ENCODE measurements at regions not wholly inside any gene's neighbourhood (a gene's known extent, or its start where the extent isn't known, plus 50 kb on each side); places are given as distances from the start of the nearest gene placed in this dataset.
A peak's percentile ranks its signal among the peaks of the same experiment; 100 is the strongest.

- no peaks in the 10 kb centered on the region for H3K36me3 ChIP-seq (ENCODE audit: control insufficient read depth, insufficient read depth, low read length)
- no peak overlapping the region for H2AFZ ChIP-seq (replicated peaks; ENCODE audit: low read length, poor library complexity)
- in situ Hi-C loops (cut with MboI; ENCODE audit: low sequenced_read_pairs) (no loop called here), intact Hi-C loops (cut with micrococcal nuclease) (no loop called here), dilution Hi-C loops (cut with HindIII; ENCODE audit: low sequenced_read_pairs, unreplicated experiment) (no loop called here)
- no peak overlapping the region for H3K4ac ChIP-seq (ENCODE audit: low read depth, low read length)
- DNase-seq: peak; percentile 23
- no peak overlapping the region for H2BK15ac ChIP-seq (ENCODE audit: low read depth, low read length)
- H4K8ac ChIP-seq (ENCODE audit: low read depth in 2 of 2, low read length in 2 of 2): no peak overlapping the region
- ATAC-seq (ENCODE audit: low read depth): 0 out of 2 replicates have a peak, but pooled peaks have one; percentile 48
- H3K4me3 ChIP-seq (ENCODE audit: insufficient read depth, low read depth, low read length): no peak overlapping the region
- no peak overlapping the region for H2BK20ac ChIP-seq (ENCODE audit: low read depth, low read length)
- ChIA-PET CTCF (interaction anchor here (0.6 kb wide), 1 partner anchor 8 kb away, joined by 4 read pairs; no protein-coding TSS in a partner anchor), POLR2A (ENCODE audit: unreplicated experiment) (no interaction called here)
- H2BK5ac ChIP-seq (ENCODE audit: low read depth, low read length, poor library complexity, severe bottlenecking): no peak overlapping the region
- no peaks in the 10 kb centered on the region for H3K9me3 ChIP-seq (ENCODE audit: control insufficient read depth, insufficient read depth, low read length)
- H2BK120ac ChIP-seq (ENCODE audit: low read depth, low read length): no peak overlapping the region
- H4K91ac ChIP-seq (ENCODE audit: insufficient read depth, low read depth, low read length): no peak overlapping the region
- no peaks in the 10 kb centered on the region for H3K79me1 ChIP-seq (ENCODE audit: low read depth in 1 of 2, low read length in 2 of 2)
- no peak overlapping the region for H2AK5ac ChIP-seq (ENCODE audit: low read depth, low read length)
- H3K27ac ChIP-seq (ENCODE audit: insufficient read depth, low read length): no peak overlapping the region
- H3K14ac ChIP-seq (replicated peaks; ENCODE audit: low read depth, low read length): no peak overlapping the region
- H2AK9ac ChIP-seq (replicated peaks; ENCODE audit: low read depth, low read length, poor library complexity): no peak overlapping the region
- no peak overlapping the region for H3K23ac ChIP-seq (ENCODE audit: low read depth, low read length)
- no peaks in the 10 kb centered on the region for H3K4me1 ChIP-seq (ENCODE audit: control insufficient read depth, insufficient read depth, low read length)
- no CpG with 5 or more reads among the region's 1 CpG for WGBS, 2 experiments (ENCODE audit: extremely low coverage in 2 of 2, insufficient read length in 1 of 2)
- H3K9ac ChIP-seq (ENCODE audit: low read depth, low read length): no peak overlapping the region
- no peak overlapping the region for H3K4me2 ChIP-seq (ENCODE audit: low read depth, low read length)
- no peaks in the 10 kb centered on the region; the same call in 1 of the 2 replicates for H3K27me3 ChIP-seq (ENCODE audit: control insufficient read depth, insufficient read depth, low read length)
- TF ChIP-seq RFX5 (IDR thresholded peaks at IDR 0.05; ENCODE audit: low read depth, low read length) (no peak), ELK1 (IDR thresholded peaks at IDR 0.05; ENCODE audit: borderline replicate concordance, low read depth, low read length) (no peak), CHD1 (IDR thresholded peaks at IDR 0.05; ENCODE audit: low read depth, low read length) (no peak), CEBPB (IDR thresholded peaks at IDR 0.05; ENCODE audit: low read depth, low read length) (peak; percentile 27; the same call in 1 of the 2 replicates), MAFK (IDR thresholded peaks at IDR 0.05; ENCODE audit: low read depth, low read length) (no peak), MAZ (IDR thresholded peaks at IDR 0.05; ENCODE audit: borderline replicate concordance, low read depth, low read length) (no peak)
- TF ChIP-seq, protein P1, sequence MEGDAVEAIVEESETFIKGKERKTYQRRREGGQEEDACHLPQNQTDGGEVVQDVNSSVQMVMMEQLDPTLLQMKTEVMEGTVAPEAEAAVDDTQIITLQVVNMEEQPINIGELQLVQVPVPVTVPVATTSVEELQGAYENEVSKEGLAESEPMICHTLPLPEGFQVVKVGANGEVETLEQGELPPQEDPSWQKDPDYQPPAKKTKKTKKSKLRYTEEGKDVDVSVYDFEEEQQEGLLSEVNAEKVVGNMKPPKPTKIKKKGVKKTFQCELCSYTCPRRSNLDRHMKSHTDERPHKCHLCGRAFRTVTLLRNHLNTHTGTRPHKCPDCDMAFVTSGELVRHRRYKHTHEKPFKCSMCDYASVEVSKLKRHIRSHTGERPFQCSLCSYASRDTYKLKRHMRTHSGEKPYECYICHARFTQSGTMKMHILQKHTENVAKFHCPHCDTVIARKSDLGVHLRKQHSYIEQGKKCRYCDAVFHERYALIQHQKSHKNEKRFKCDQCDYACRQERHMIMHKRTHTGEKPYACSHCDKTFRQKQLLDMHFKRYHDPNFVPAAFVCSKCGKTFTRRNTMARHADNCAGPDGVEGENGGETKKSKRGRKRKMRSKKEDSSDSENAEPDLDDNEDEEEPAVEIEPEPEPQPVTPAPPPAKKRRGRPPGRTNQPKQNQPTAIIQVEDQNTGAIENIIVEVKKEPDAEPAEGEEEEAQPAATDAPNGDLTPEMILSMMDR (conservative IDR thresholded peaks at IDR 0.05; ENCODE audit: low read depth, low read length): no peak
- TF ChIP-seq, protein P2, sequence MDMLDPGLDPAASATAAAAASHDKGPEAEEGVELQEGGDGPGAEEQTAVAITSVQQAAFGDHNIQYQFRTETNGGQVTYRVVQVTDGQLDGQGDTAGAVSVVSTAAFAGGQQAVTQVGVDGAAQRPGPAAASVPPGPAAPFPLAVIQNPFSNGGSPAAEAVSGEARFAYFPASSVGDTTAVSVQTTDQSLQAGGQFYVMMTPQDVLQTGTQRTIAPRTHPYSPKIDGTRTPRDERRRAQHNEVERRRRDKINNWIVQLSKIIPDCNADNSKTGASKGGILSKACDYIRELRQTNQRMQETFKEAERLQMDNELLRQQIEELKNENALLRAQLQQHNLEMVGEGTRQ (IDR thresholded peaks at IDR 0.05; ENCODE audit: low read depth, low read length): no peak
- no peak overlapping the region for H3K56ac ChIP-seq (ENCODE audit: extremely low read depth, insufficient read depth, low read length)
- H4K5ac ChIP-seq (ENCODE audit: low read depth, low read length): no peak overlapping the region
- no TSS peak for BruUV-seq (replicated peaks)
- H4K20me1 ChIP-seq (ENCODE audit: insufficient read depth, low read length): no peaks in the 10 kb centered on the region
- H3K18ac ChIP-seq (ENCODE audit: low read depth, low read length): no peak overlapping the region
- H3K9me1 ChIP-seq (ENCODE audit: insufficient read depth, low read length): no peaks in the 10 kb centered on the region
Measured at GRCh38 chr5:10106806-10107205, 142.9 kb downstream of the ATPSCKMT start.

Data from IMR-90 (cell line).